HEK293 (cell line): ENCODE measurements at regions not wholly inside any gene's neighbourhood (a gene's known extent, or its start where the extent isn't known, plus 50 kb on each side); places are given as distances from the start of the nearest gene placed in this dataset.

Source experiments
- EGR2 ChIP-seq: fragments of 450-650 bp; formaldehyde crosslinking; IDR thresholded peaks from 2 replicates; pipeline ENCODE4 v1.5.1; 2016; ENCODE audit warnings: low read depth, missing biosample characterization, missing genetic modification characterization
- GLIS2 ChIP-seq: fragments of 450-650 bp; formaldehyde crosslinking; IDR thresholded peaks from 2 replicates; pipeline ENCODE4 v1.5.1; 2016; ENCODE audit warnings: missing biosample characterization, missing genetic modification characterization
- SP3 ChIP-seq: fragments of 450-650 bp; formaldehyde crosslinking; IDR thresholded peaks from 2 replicates; pipeline ENCODE4 v1.5.1; 2016; ENCODE audit warnings: missing biosample characterization, missing genetic modification characterization
- ZNF121 ChIP-seq: fragments of 450-650 bp; formaldehyde crosslinking; IDR thresholded peaks from 2 replicates; pipeline ENCODE4 v1.5.1; 2016; ENCODE audit warnings: missing biosample characterization, missing genetic modification characterization
- ZNF157 ChIP-seq: fragments of 450-650 bp; formaldehyde crosslinking; IDR thresholded peaks from 2 replicates; pipeline ENCODE4 v1.5.1; 2016; ENCODE audit warnings: missing biosample characterization, missing genetic modification characterization
- ZNF24 ChIP-seq: fragments of 450-650 bp; formaldehyde crosslinking; IDR thresholded peaks from 2 replicates; pipeline ENCODE4 v1.5.1; 2016; ENCODE audit warnings: missing biosample characterization, missing genetic modification characterization
- ZNF335 ChIP-seq: fragments of 450-650 bp; formaldehyde crosslinking; conservative IDR thresholded peaks from 2 replicates; pipeline ENCODE4 v1.5.1; 2016; ENCODE audit warnings: missing biosample characterization, missing genetic modification characterization
- ZNF530 ChIP-seq: fragments of 450-650 bp; formaldehyde crosslinking; IDR thresholded peaks from 2 replicates; pipeline ENCODE4 v1.5.1; 2016; ENCODE audit warnings: low read depth, missing biosample characterization, missing genetic modification characterization
- ZNF558 ChIP-seq: fragments of 450-650 bp; formaldehyde crosslinking; IDR thresholded peaks from 2 replicates; pipeline ENCODE4 v1.5.1; 2016; ENCODE audit warnings: missing biosample characterization, missing genetic modification characterization
- ZNF791 ChIP-seq: fragments of 450-650 bp; formaldehyde crosslinking; IDR thresholded peaks from 2 replicates; pipeline ENCODE4 v1.5.1; 2016; ENCODE audit warnings: missing biosample characterization, missing genetic modification characterization
- TF ChIP-seq, protein P1 (sequence below): fragments of 450-650 bp; formaldehyde crosslinking; IDR thresholded peaks from 2 replicates; pipeline ENCODE4 v1.5.1; 2016; ENCODE audit warnings: missing biosample characterization, missing genetic modification characterization
- TF ChIP-seq, protein P2 (sequence below): fragments of 450-650 bp; formaldehyde crosslinking; IDR thresholded peaks from 2 replicates; pipeline ENCODE4 v1.5.1; 2016; ENCODE audit warnings: missing biosample characterization, missing genetic modification characterization, low read depth

DNA sequence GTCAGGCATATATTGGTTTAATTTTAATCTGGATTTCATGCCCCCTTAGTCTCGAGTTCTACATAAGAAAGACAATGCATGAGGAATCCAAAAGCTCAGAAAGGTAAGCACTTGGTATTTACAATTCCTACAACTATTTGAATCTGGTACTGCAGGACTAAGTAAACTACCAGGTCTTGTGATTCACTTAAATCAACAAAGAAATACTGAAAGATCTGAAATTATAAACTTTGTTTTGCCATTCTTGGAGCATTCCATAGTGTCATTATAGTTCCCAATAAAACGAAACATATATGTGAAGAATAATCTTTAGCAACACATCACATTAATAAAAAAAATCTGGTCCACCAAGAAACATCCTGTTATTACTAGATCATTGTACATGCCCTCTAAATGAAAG lies 482.3 kb downstream of the ANKRD50 start:
- TF ChIP-seq ZNF157 (tag by site-specific recombination): no peak
- TF ChIP-seq, protein P1, sequence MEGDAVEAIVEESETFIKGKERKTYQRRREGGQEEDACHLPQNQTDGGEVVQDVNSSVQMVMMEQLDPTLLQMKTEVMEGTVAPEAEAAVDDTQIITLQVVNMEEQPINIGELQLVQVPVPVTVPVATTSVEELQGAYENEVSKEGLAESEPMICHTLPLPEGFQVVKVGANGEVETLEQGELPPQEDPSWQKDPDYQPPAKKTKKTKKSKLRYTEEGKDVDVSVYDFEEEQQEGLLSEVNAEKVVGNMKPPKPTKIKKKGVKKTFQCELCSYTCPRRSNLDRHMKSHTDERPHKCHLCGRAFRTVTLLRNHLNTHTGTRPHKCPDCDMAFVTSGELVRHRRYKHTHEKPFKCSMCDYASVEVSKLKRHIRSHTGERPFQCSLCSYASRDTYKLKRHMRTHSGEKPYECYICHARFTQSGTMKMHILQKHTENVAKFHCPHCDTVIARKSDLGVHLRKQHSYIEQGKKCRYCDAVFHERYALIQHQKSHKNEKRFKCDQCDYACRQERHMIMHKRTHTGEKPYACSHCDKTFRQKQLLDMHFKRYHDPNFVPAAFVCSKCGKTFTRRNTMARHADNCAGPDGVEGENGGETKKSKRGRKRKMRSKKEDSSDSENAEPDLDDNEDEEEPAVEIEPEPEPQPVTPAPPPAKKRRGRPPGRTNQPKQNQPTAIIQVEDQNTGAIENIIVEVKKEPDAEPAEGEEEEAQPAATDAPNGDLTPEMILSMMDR (tag by site-specific recombination): no peak
- no peak for TF ChIP-seq GLIS2 (tag by site-specific recombination)
- TF ChIP-seq ZNF121 (tag by site-specific recombination): no peak
- TF ChIP-seq ZNF791 (tag by site-specific recombination): no peak
- TF ChIP-seq ZNF558: no peak
- TF ChIP-seq SP3 (tag by site-specific recombination): no peak
- TF ChIP-seq ZNF24 (tag by site-specific recombination): no peak
- TF ChIP-seq, protein P2, sequence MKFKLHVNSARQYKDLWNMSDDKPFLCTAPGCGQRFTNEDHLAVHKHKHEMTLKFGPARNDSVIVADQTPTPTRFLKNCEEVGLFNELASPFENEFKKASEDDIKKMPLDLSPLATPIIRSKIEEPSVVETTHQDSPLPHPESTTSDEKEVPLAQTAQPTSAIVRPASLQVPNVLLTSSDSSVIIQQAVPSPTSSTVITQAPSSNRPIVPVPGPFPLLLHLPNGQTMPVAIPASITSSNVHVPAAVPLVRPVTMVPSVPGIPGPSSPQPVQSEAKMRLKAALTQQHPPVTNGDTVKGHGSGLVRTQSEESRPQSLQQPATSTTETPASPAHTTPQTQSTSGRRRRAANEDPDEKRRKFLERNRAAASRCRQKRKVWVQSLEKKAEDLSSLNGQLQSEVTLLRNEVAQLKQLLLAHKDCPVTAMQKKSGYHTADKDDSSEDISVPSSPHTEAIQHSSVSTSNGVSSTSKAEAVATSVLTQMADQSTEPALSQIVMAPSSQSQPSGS (tag by site-specific recombination): no peak
- TF ChIP-seq EGR2: no peak
- TF ChIP-seq ZNF335: no peak
- TF ChIP-seq ZNF530 (tag by site-specific recombination): no peak
